Medulla oblongata (tissue), 1 donor: ENCODE measurements at regions not wholly inside any gene's neighbourhood (a gene's known extent, or its start where the extent isn't known, plus 50 kb on each side); places are given as distances from the start of the nearest gene placed in this dataset.

Experiments
- DNase-seq: peaks from one replicate; pipeline ENCODE4 v3.0.0-alpha.2; 2015; ENCODE audit errors: extremely low spot score

GRCh38 chr18:25724997-25725396 lies 365.4 kb downstream of the SS18 start:
- DNase-seq = no peak

DNA sequence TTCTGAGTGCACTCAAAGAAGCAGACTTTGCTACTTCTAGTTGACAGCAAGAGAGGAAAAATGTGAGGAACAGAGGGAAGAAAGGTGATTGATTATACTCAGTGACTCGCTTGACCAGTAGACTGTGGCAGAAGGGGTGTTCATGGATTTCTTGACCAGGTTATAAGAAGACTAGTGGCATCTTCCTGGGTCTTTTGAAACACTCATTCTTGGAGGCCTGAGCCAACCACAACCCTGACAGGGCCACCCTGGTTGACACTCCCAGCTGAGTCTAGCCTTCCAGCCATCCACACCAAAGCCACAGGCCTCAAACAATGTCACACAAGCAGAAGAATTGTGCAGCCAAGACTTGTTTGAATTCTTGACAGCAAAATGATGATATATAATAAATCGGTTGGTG lies 366.3 kb downstream of the SS18 start:
- DNase-seq = no peak

DNA sequence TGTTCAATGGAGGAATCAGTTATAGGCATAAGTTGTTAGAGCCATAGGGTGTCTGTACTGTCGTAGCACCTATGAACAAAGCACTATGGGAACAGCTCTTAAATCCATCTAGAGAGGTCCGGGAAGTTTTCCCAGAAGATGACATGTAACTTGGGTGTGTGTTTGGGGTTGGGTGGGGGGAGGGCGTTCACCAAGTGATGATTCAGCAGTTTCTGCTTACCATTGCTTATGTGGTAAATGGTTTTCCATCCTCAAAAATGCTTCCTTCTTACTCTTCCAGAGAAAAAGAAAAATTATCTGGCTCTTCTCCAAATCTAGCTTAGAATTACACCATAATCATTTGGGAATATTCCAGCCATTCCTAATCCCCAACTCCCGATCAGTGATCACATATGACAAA lies 361.1 kb upstream of the ZNF521 start:
- DNase-seq = no peak

DNA sequence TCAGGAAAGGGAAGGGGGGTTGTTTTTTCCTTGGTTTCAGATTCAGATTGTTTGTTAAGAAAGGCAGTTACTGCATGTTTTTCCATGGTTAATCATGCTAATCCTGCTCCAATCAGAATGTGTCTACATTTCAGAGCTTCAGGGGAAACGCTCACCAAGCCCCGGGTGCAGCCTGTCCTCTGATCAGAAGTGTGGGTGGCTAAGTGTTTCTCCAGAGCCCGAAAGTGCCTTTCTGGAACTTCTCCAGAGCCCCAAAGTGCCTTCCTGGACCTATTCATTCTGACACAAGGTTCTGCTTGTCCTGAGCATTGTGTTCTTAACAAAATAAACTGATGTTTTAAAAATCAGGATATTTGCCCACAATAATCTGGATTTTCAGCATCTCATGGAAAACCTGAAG lies 359.0 kb upstream of the ZNF521 start:
- no peak for DNase-seq

DNA sequence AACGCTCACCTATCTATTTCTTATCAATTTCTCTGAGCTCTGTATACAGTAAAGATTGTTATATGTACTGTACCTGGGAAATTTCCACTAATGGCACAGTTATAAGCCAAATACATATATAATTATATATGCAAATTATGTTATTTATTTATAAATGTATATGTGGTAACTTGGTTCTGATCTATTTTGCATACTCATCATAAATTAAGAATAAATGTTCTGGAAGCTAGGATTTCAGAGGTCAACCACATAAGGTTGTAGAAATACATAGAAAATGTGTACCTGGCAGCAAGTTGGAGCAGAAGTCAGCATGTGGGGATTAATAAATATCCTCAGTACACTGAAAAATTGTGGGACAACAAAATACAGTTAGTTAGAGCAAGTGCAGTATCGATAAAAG lies 353.7 kb upstream of the ZNF521 start:
- no peak for DNase-seq

DNA sequence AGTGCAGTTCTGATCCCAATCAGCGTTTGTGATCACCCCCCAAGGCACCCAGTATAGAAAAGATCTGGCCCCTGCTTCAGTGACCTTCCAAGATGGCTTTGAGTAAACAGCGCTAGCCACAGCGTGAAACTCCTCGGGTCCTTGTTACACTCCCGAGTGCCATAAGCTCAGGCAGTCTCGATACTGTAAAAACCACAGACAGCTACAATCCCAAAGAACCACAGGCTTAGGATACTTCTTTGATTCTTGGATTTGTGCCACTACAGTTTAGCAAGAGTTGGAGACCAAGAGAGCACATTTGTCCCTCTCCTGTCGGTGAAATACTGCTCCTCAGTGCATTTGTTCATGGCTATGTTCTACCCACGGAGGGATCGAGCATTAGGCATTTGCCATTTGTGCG lies 352.5 kb upstream of the ZNF521 start:
- DNase-seq = no peak

DNA sequence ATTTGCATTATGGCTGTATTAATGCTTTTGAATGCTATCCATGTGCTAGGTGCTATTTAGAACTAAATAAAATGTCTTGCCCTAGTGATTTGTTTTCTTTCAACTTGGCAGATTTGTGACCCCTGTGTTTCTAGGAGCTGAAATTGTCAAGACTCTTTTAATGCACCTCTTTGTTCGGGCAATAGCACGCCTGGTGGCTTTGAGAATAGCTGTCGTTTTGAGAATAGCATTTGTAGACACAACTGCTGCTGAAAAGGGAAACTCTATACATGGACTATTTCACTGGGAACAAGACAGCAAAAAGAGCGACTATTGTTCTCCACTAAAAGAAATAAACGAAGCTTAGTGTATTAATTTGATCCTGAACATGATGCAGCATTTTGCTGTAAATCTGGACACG lies 352.1 kb upstream of the ZNF521 start:
- peak; percentile 45 for DNase-seq

- no peak for DNase-seq
Observed at GRCh38 chr18:25701821-25702220, 349.9 kb upstream of the ZNF521 start.

DNA sequence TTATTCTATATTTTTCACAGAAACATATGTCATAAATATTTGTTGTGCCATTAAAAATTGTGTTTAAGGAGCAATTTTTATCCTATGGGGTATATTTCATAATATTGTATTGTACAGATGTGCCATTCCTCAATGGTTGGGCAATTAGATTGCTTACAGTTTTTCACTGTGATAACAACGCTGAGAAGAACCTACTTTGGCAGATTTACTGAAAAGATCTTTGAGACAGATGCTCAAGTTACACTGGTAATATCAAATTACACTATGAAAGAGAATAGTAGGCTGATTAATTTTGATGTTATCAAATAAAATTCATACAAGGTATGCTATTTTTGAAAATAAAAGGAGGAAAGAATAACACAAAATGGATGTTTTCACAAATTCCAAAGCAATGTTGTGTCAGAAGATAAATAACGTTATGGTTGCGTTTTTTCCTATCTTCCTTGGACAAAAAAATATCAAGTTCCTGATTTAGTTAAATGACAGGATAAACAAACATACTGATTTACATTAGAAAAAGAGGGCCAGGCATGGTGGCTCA lies 335.1 kb upstream of the ZNF521 start:
- DNase-seq = no peak

- DNase-seq = no peak
Observed at GRCh38 chr18:25685088-25685487, 333.1 kb upstream of the ZNF521 start.

DNA sequence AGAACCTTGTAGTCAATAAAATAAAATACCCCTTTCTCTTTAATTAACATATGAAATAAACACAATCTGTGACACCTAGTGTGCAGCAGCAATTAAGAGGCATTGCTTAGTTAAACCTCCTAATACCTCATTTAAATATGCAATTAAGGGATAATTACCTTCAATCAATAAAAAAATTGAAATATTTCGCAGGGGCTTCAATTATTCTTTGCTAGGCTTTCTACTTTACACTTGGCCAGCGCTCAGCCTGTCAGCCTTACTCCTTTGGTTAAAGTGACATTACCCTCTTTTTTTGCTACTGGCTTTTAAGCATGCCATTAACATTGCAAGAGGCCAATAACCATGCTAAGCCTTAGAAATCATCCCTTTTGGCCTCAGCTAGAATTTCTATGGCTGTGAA lies 327.5 kb upstream of the ZNF521 start:
- no peak for DNase-seq

- DNase-seq = no peak
Observed at GRCh38 chr18:25678221-25678620, 326.3 kb upstream of the ZNF521 start.

DNA sequence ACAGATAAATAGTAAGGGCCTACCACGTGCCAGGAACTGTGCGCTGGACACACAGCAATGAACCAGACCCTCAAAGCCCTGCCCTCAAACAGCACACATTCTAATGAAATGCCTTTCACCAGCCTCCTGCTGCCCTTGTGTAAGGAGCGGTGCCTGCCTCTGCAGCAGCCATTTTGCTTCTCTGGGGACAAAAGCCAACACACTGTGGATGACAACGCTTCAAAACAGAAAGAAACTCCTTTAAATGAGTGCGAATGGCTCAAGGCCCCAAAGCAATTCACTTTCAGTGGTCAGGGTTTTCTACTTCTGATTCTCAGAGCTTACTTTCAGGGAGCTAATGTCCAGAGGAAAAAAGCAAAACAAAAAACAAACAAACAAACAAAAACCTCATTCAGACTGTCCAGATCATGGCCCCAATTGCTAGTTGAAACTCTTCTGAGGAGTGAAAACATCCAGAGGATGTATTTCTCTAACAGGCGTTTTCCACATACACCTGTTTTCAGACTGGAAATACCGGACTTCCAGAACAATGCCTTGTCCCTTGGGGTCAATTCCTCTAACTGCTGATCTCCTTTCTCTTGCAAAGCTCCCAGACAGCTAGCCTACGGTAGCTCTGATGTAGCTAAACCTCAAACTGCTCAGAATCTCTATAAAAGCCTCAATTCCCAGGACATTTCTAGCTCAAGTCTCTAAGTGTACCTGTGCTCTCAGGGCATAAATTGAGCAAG lies 323.3 kb upstream of the ZNF521 start:
- no peak for DNase-seq

GRCh38 chr18:25674183-25674582 lies 322.2 kb upstream of the ZNF521 start:
- no peak for DNase-seq

- no peak for DNase-seq
Observed at GRCh38 chr18:25672490-25672889, 320.5 kb upstream of the ZNF521 start.

GRCh38 chr18:25669741-25670140 lies 317.8 kb upstream of the ZNF521 start:
- no peak for DNase-seq

GRCh38 chr18:25662272-25662671 lies 310.3 kb upstream of the ZNF521 start:
- DNase-seq = no peak

- DNase-seq = no peak
Observed at GRCh38 chr18:25661831-25662230, 309.9 kb upstream of the ZNF521 start.

GRCh38 chr18:25659541-25659940 lies 307.6 kb upstream of the ZNF521 start:
- no peak for DNase-seq

DNA sequence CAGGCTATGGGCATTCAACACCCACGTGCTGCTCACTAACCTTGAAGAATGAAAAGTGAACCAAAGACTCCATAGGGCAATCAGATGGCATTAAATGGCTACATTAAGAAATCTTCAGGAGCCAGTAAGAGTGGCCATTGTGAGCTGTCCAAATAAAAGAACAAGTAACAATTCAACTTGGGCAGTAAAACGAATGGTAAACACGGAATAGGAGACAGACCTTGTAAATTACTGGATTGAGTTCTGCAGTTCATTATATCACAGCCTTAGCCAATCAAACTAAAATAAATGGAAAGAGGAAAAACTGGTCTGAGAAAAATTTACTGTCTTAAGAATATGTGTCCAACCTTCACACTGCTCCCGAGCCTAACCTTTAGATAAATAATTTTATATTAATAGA lies 306.5 kb upstream of the ZNF521 start:
- DNase-seq = no peak

GRCh38 chr18:25651553-25651952 lies 299.6 kb upstream of the ZNF521 start:
- DNase-seq = no peak

DNA sequence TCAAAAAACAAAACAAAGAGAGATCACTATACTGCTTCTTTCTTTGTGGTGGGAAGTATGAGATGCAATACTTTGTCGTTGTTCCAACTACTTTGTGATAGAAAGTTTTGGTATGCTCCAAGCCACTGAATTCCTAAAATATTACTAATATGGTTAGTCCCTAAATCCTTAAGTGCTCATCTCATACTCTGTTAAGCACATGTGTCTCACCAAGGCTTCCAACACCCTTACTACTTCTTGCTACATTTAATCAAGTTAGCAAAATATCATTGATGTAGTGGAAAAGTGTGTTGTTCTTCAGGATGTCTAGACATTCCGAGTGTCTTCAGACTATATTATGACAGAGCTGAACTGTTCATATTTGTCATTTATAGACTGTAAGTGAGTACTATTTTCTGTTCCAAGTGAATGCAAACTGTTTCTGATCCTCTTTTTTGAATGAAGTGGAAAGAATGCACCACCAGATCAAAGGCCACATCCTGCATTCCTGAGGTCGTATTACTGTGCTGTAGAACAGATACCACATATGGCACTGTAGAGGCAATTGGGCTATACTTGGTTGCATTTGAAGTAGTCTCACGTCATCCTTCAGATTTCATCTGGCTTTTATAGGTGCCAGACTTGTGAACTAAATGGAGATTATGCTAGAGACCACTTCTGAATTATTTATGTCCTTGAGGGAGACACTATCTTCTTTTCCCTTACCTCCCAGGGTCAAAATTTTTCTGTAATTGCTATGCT lies 298.4 kb upstream of the ZNF521 start:
- DNase-seq = no peak

DNA sequence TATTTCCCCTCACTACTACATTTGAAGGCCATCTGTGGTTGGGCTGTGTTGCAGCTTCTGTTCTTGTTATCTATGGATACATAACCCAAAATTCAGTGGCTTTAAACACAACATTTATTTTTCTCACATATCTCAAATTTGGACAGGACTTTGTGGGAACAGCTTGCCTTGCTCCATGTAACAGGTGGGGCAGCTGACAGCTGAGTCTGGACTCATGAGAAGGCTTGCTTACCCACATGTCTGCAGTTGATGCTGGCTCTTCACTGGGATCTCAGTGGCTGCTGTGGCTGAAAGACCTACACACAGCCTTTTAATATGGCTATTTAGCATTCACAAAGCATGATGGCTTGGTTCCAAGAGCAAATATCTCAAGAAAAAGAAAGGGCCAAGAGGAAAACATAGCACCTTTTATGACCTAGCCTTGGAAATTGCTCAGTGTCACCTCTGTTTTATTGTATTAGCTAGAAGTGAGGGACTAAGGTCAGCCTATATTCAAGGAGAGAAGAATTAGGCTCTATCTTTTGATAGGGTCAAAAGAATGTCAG lies 296.8 kb upstream of the ZNF521 start:
- no peak for DNase-seq
